Hematopoietic multipotent progenitor cell (in vitro differentiated cells): ENCODE measurements at regions not wholly inside any gene's neighbourhood (a gene's known extent, or its start where the extent isn't known, plus 50 kb on each side); places are given as distances from the start of the nearest gene placed in this dataset.
"Not testable (repeated sequence)": the region's sequence is repeated elsewhere in the genome, so short reads cannot be mapped to it uniquely, and the experiment has no call there.

Experiments
- DNase-seq, 3 donors: peaks; one replicate each; pipeline ENCODE4 v3.0.0-alpha.2; 2011 to 2015; ENCODE audit warnings: low read depth in 2 of 3, low spot score in 2 of 3

- no peak for DNase-seq
Observed at GRCh38 chr3:25171118-25171807, 256.8 kb upstream of the RARB start.

DNA sequence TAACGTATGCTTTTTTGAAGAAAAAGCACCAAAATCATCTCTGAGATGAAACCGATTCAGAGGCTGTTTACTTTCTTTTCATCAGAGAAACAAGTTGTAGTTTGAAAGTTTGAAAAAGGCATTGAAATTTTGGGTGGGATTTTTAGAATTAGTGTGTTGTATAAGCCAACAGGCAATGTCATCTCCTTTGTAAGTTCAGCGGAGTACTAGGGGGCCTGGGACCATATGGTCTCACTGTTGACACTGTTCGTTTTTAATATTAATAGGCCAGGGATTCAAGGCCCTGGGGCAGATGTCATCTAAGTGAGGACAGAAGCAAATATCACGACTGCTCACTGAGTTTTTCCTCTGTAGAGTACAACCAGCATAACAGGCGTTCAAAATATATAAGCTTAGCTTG is 256.2 kb upstream of the RARB start:
- DNase-seq = no peak

DNA sequence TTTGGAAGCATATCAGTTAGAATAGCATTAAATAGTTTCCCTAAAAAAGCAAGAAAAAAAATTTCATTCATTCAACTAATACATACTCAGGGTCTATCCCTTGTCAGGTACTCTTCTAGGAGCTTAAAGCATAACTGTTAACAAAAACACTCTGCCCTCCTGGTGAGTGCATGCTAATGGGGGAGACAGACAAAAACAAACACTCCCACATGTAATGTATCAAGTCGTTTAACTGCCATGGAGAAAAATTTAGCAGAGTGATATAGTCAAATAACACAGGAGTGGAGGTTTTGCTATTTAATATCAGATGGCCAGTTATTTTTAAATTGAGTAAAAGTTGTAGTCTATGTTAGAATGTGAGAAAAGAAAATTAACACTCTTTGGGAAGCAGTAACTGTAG is 254.5 kb upstream of the RARB start:
- DNase-seq = no peak

GRCh38 chr3:25174251-25174650 is 253.8 kb upstream of the RARB start:
- DNase-seq = no peak

GRCh38 chr3:25177041-25177440 is 251.0 kb upstream of the RARB start:
- DNase-seq = no peak

- DNase-seq = no peak
Observed at GRCh38 chr3:25178672-25179071, 249.4 kb upstream of the RARB start.

DNA sequence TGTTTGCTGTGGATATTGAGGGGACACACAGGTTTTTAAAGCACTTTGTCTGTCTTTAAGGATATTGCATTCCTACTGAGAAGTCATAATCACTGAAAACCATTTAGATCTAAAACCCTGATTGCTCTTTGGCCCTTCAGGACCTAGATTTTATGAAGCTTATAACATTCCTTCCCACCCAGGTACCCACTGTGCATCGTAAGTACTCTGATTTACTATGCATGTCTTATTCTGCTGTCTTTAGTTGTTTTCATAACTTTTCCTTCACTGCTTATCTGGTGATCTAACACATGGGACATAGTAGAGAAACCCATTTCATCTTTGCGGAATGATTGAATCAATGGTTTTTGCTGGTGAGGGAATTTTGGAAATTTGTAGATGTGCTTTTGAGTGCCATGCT is 247.0 kb upstream of the RARB start:
- no peak for DNase-seq

DNA sequence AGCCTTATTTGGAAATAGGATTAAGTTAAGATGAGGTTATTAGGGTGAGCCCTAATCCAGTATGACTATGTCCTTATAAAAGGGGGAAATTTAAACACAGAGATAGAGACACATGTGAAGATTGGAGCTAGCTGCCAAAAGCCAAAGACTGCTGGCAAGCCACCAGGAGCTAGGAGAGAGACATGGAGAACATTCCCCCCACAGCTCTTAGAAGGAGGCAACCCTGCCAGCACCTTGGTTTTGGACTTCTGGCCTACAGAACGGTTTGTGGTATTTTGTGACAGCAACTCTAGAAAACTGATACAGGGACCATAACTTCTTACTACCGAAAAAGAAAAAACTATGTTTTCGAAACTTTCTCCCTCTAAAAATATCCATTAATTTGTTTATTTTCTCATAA is 245.3 kb upstream of the RARB start:
- DNase-seq = no peak

DNA sequence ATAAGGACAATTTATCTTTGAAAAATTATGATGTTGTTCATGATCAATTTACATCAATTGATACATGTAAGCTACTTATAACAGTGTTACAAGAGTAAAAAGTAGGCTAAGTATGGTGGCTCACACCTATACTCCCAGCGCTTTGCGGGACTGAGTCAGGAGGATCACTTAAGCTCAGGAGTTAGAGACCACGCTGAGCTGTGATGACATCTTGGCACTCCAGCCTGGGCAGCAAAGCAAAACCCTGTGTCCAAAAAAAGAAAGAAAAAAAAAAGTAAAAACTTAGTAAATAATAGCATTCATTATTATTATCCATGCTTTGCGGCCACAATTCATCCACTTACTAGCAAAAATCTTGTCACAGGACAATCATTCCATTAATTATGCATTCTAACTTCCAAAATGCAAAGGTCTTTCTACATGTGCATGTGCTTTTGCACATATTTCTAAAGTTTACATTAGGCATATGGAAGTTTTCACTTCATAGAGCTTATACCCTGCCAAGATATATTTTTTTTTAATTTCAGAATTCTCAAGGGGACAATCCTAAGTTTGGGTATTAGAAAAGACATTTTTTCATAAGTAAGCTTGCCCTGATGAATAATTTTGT is 243.3 kb upstream of the RARB start:
- DNase-seq = no peak

DNA sequence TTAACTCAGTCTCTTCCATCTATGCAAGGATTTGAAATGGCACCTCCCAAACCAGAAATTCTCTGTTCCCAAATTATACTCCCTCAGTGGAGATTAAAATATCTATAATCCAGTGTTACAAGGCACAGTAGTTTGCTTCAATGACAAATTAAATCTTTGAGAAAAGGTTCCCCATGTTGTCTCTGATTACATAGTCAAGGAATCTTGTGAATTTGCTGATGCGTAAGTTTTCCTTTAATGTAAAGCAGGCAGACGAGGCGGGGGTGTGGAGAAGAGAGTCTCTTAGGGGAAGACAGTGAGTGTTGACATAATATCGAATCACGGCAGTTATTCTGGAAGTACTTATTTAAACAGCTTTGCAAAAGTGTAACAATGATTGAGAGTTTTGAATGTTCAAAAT is 236.4 kb upstream of the RARB start:
- DNase-seq = no peak

- DNase-seq = not testable (repeated sequence)
Observed at GRCh38 chr3:25199567-25199966, 228.5 kb upstream of the RARB start.

DNA sequence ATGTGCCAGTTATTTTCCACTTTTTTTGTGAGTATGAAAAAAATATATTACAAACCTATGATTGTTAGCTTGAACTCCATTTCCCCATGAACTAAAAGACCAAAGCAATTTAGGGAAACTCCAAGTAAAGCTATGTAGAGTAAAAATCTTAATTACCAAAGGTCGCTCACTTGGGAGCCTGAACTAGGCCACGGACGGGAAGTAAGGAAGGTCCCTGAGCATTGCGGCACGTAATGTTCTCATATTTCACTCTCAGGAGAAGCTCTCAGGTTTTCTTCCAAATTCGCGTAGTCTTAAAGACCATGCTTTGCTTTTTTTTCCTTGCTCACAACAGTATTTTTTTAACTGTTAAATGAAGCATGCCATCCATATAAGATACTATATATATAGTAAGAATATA is 215.3 kb upstream of the RARB start:
- no peak for DNase-seq

DNA sequence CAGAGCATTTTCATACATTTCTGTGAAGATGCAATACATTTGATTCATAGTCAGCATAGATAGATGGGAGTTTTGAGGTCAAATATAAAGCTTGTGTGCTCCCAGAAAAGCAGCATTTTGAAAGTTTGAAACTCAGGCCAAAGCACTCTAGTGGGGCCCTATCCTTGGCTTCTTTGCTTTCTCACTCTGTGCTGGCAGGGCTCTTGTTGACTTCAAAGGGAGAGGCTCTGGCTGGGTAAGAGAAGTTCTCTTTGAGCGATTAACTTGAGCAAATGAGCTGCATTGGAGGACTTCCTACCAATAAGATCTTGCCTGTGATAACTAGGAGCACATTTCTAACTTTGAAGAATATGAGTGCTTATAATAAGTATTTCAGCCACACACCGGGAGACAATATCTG is 214.0 kb upstream of the RARB start:
- DNase-seq = no peak

GRCh38 chr3:25218362-25218761 is 209.7 kb upstream of the RARB start:
- no peak for DNase-seq

DNA sequence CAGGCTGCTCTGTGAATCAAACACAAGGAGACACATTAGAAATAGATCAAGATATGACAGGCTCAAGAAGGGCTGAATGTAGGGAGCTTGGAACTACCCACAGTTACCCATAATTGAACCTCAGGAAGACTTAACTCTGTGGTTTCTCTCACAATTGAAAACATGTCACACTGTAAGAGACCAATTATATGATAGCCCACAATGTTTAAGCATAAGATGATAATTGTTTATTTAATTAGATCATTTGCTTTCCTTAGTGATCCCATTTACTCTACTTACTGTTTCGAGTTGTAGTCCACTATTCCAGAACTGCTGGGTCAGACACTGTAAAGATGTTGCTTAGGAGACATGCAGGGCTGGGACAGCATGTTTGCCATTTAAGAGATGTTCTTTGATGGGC is 201.3 kb upstream of the RARB start:
- no peak for DNase-seq

DNA sequence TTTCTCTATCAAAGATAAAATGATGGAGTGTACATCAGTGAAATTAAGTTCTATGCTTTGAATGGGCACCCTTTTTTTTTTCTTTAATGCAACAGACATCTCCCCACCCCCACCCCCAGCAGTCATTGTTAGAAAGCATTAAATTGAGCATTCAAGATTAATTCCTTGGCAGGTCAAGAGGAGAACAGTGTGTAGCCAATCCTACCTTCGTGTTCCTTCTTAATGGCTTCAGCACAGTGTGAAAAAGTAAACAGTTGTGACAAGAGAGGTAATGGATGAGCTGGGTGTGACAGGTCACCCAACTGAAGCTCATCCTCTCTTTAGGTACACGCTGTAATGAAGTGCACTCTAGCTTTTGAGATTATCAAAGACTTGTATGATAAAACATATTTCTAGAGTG is 198.5 kb upstream of the RARB start:
- no peak for DNase-seq

DNA sequence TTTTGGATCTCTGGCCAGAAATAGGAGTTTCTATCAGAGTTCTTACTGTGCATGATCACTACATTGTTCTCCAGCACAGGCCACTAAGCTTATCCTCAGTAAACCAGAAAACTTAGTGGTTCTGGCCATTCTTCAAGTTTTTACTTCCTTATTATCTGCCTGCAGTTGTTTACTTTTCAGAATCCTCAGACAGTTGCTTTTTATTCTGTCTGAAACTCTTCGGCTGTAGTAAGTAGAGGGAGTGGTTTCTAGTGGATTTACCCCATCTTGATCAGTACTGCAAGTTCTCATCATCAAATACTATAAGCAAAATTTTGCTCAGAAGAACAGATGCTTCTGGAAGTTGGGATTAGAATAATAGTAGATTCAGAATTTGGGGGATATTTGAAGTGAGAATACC is 193.0 kb upstream of the RARB start:
- no peak for DNase-seq

- DNase-seq = no peak
Observed at GRCh38 chr3:25235466-25235865, 192.6 kb upstream of the RARB start.

DNA sequence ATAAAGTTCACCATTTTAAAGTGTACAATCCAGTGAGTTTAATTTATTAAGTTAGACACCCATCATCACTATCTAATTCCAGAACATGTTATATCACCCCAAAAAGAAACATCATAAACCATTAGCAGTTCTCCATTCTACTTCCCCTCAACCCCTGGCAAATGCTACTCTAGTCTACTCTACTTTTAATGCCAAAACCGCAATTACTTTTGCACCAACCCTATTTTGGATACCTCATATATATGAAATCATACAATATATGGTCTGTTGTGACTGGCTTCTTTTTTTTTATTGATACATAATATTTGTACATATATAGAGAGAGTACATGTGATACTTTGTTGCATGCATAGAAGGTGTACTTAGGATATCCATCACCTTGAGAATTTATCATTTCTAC is 190.5 kb upstream of the RARB start:
- no peak for DNase-seq

DNA sequence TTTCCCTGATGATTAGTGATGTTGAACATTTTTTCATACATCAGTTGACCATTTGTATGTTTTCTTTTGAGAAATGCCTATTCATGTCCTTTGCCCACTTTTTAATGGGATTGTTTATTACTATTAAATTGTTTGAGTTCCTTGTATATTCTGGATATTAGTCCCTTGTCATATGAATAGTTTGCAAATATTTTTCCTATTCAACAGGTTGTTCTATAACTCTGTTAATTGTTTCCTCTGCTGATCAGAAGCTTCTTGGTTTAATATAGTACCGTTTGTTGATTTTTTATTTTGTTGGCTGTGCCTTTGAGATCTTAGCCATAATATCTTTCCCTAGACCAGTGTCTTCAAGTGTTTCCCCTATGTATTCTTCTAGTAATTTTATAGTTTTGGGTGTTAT is 189.0 kb upstream of the RARB start:
- no peak for DNase-seq

DNA sequence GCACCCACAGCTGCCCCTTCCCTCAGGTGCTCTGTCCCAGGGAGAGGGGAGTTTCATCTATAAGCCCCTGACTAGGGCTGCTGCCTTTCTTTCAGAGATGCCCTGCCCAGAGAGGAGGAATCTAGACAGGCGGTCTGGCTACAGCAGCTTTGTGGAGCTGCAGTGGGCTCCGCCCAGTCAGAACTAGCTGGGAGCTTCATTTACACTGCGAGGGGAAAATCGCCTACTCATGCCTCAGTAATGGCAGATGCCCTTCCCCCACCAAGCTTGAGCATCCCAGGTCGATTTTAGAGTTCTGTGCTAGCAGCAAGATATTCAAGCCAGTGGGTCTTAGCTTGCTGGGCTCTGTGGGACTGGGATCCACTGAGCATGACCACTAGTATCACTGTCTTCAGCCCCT is 181.2 kb upstream of the RARB start:
- DNase-seq = no peak

DNA sequence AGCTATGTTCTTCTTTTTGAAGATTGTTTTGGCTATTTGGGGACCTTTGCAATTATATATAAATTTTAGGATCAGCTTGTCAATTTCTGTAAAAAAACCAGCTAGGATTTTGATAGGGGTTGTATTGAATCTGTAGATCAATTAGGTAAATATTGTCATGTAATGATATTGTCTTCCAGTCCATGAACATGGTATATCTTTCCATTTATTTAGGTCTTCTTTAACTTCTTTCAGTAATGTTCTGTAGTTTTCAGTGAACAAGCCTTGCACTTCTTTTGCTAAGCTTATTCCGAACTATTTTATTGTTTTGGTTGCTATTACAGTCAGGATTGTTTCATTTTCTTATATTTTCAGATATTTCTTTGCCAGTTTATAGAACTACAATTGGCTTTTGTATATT is 175.8 kb upstream of the RARB start:
- no peak for DNase-seq

DNA sequence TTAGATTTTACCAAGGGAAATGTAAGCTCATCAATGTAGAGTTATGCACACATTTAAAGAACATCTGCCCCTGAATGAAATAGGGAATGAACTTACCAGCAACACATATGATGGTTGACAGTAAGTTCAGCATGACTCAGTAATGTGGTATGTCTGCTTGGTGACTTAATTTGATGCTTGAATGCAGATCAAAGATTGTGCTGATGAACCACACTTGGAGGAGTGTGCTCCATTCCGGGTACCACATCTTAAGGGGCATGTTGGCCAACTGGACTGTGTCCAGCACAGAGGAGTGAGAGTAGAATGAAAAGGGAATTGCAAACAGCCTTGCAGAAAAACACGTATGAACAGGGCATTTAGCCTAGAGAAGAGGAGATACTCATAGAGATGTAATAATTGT is 171.0 kb upstream of the RARB start:
- no peak for DNase-seq
